PC-3 (cell line): ENCODE measurements at regions not wholly inside any gene's neighbourhood (a gene's known extent, or its start where the extent isn't known, plus 50 kb on each side); places are given as distances from the start of the nearest gene placed in this dataset.

Experiments used
- ATAC-seq: fragments of 200-7000 bp; cut with Tn5 transposase; 2 replicates; pipeline ENCODE4 v1.9.1; 2020; ENCODE audit warnings: mild to moderate bottlenecking, moderate library complexity
- BruUV-seq: library from RNA; stranded (reverse); fragments of 400-500 nt; replicated peaks from 2 replicates; lab custom pipeline; 2021; lab: Mats Ljungman, UMichigan
- CTCF ChIA-PET: fragments of 300-600 bp; sonication (Branson Sonifier 250); formaldehyde crosslinking; loops from one replicate; lab custom pipeline; 2022; ENCODE audit warnings: antibody characterized with exemption; lab: Charles Lee
- POLR2A ChIA-PET: fragments of 300-600 bp; sonication (Branson Sonifier 250); formaldehyde crosslinking; loops from one replicate; lab custom pipeline; 2022; ENCODE audit warnings: antibody characterized with exemption; ENCODE audit not compliant: unreplicated experiment; lab: Charles Lee
- DNase-seq: peaks from one replicate; pipeline ENCODE4 v3.0.0-alpha.2; 2015
- H2AFZ ChIP-seq: fragments of 300-600 bp; sonication (generic); 2 replicates; pipeline ENCODE4 v1.6.0; 2016; ENCODE audit warnings: antibody characterized with exemption, low read length
- H3F3A ChIP-seq: fragments of 300-600 bp; sonication (generic); one replicate; pipeline ENCODE4 v1.6.0; 2017; ENCODE audit warnings: antibody characterized with exemption, low read length, control low read depth, mild to moderate bottlenecking; ENCODE audit not compliant: unreplicated experiment
- H3K27ac ChIP-seq: fragments of 300-600 bp; sonication (generic); 2 replicates; pipeline ENCODE4 v1.5.1; 2016; ENCODE audit warnings: mild to moderate bottlenecking, low read length
- H3K27me3 ChIP-seq: fragments of 300-600 bp; sonication (generic); 2 replicates; pipeline ENCODE4 v1.6.1; 2016; ENCODE audit warnings: low read length, mixed read lengths
- H3K36me3 ChIP-seq: fragments of 300-600 bp; sonication (generic); 2 replicates; pipeline ENCODE4 v1.6.1; 2016; ENCODE audit warnings: low read depth, mixed run types, low read length, mixed read lengths
- H3K4me1 ChIP-seq: fragments of 300-600 bp; sonication (generic); 2 replicates; pipeline ENCODE4 v1.5.1; 2016; ENCODE audit warnings: low read length; ENCODE audit not compliant: insufficient read depth
- H3K4me2 ChIP-seq: fragments of 300-600 bp; sonication (generic); 2 replicates; pipeline ENCODE4 v1.6.0; 2016; ENCODE audit warnings: low read length
- H3K4me3 ChIP-seq: fragments of 300-600 bp; sonication (generic); 2 replicates; pipeline ENCODE4 v1.5.1; 2016; ENCODE audit warnings: mild to moderate bottlenecking, low read length, mixed read lengths
- H3K79me2 ChIP-seq: fragments of 300-600 bp; sonication (generic); 2 replicates; pipeline ENCODE4 v1.6.1; 2017; ENCODE audit warnings: low read length, mixed read lengths
- H3K9ac ChIP-seq: fragments of 300-600 bp; sonication (generic); 2 replicates; pipeline ENCODE4 v1.6.0; 2016; ENCODE audit warnings: mild to moderate bottlenecking, low read length
- H3K9me2 ChIP-seq: fragments of 300-600 bp; sonication (generic); replicated peaks from 2 replicates; pipeline ENCODE4 v1.6.1; 2016; ENCODE audit warnings: mixed run types, low read length, mixed read lengths
- H3K9me3 ChIP-seq: fragments of 300-600 bp; sonication (generic); 2 replicates; pipeline ENCODE4 v1.6.1; 2016; ENCODE audit warnings: low read length, mixed read lengths
- H4K20me1 ChIP-seq: fragments of 300-600 bp; sonication (generic); 2 replicates; pipeline ENCODE4 v1.6.1; 2016; ENCODE audit warnings: low read length, mixed read lengths
- CTCF ChIP-seq: fragments of 300-600 bp; sonication (generic); conservative IDR thresholded peaks from 2 replicates; pipeline ENCODE4 v1.5.1; 2017; ENCODE audit warnings: antibody characterized with exemption, low read depth, mild to moderate bottlenecking, low read length
- EZH2 ChIP-seq: fragments of 300-600 bp; sonication (generic); IDR thresholded peaks from one replicate; pipeline ENCODE4 v1.6.1; 2017; ENCODE audit warnings: antibody characterized with exemption, mild to moderate bottlenecking, low read length; ENCODE audit not compliant: unreplicated experiment
- EZH2phosphoT487 ChIP-seq: fragments of 300-600 bp; sonication (generic); IDR thresholded peaks from 2 replicates; pipeline ENCODE4 v1.6.1; 2018; ENCODE audit warnings: mild to moderate bottlenecking, antibody characterized with exemption, low read length, borderline replicate concordance
- intact Hi-C: fragments of 100-400 bp; cut with micrococcal nuclease; formaldehyde crosslinking; loops from 2 replicates; pipeline ENCODE4 v1.9.0; 2023

GRCh38 chr22:22168190-22168940 is 76.2 kb upstream of the VPREB1 start:
- no peaks in the 10 kb centered on the region for H3K9me2 ChIP-seq
- no peaks in the 10 kb centered on the region for H4K20me1 ChIP-seq
- H3K36me3 ChIP-seq: no peaks in the 10 kb centered on the region
- no peak overlapping the region for H3K27ac ChIP-seq
- ChIA-PET POLR2A (no interaction called here), CTCF (no interaction called here)
- no peaks in the 10 kb centered on the region for H3K4me1 ChIP-seq
- H3F3A ChIP-seq: no peaks in the 10 kb centered on the region
- H3K9ac ChIP-seq: no peak overlapping the region
- DNase-seq (peak; percentile 9), ATAC-seq (no peak)
- BruUV-seq: no TSS peak
- TF ChIP-seq EZH2phosphoT487 (no peak), EZH2 (no peak), CTCF (no peak)
- H3K9me3 ChIP-seq: no peaks in the 10 kb centered on the region
- 0 out of 2 replicates have a peak overlapping the region, but pooled peaks have one; percentile 9 for H3K4me3 ChIP-seq
- intact Hi-C loops: no loop called here
- H3K79me2 ChIP-seq: no peaks in the 10 kb centered on the region
- H3K27me3 ChIP-seq: peaks cover 16% of the 10 kb centered on the region; the same call in 1 of the 2 replicates
- 0 out of 2 replicates have a peak overlapping the region, but pooled peaks have one; percentile 34 for H3K4me2 ChIP-seq
- 0 out of 2 replicates have a peak overlapping the region, but pooled peaks have one; percentile 22 for H2AFZ ChIP-seq

- Histone ChIP-seq H3K27me3 (peaks cover 21% of the 10 kb centered on the region; the same call in 1 of the 2 replicates), H3K36me3 (no peaks in the 10 kb centered on the region), H3K4me2 (no peak overlapping the region), H2AFZ (no peak overlapping the region), H3K9me3 (no peaks in the 10 kb centered on the region), H3K9me2 (no peaks in the 10 kb centered on the region), H3K79me2 (no peaks in the 10 kb centered on the region), H4K20me1 (no peaks in the 10 kb centered on the region), H3F3A (no peaks in the 10 kb centered on the region), H3K9ac (no peak overlapping the region), H3K4me3 (no peak overlapping the region), H3K27ac (no peak overlapping the region), H3K4me1 (no peaks in the 10 kb centered on the region)
- no TSS peak for BruUV-seq
- CTCF ChIA-PET: no interaction called here
- intact Hi-C loops: no loop called here
- TF ChIP-seq CTCF: no peak
- TF ChIP-seq EZH2: no peak
- TF ChIP-seq EZH2phosphoT487: no peak
- no peak for DNase-seq
- ATAC-seq: no peak
- POLR2A ChIA-PET: no interaction called here
These were observed 76.8 kb upstream of the VPREB1 start for GRCh38 chr22:22167791-22168189.

- Histone ChIP-seq H2AFZ (no peak overlapping the region), H3K9ac (no peak overlapping the region), H3K27me3 (peaks cover 21% of the 10 kb centered on the region; the same call in 1 of the 2 replicates), H3K36me3 (no peaks in the 10 kb centered on the region), H3K9me2 (no peaks in the 10 kb centered on the region), H3F3A (no peaks in the 10 kb centered on the region), H3K4me1 (no peaks in the 10 kb centered on the region), H4K20me1 (no peaks in the 10 kb centered on the region), H3K4me3 (no peak overlapping the region), H3K79me2 (no peaks in the 10 kb centered on the region), H3K27ac (no peak overlapping the region), H3K9me3 (no peaks in the 10 kb centered on the region), H3K4me2 (no peak overlapping the region)
- DNase-seq (no peak), ATAC-seq (no peak)
- TF ChIP-seq EZH2 (no peak), EZH2phosphoT487 (no peak), CTCF (no peak)
- intact Hi-C loops: no loop called here
- ChIA-PET POLR2A (no interaction called here), CTCF (no interaction called here)
- BruUV-seq: no TSS peak
These were observed 77.5 kb upstream of the VPREB1 start for GRCh38 chr22:22166941-22167713.
